CD1c-positive myeloid dendritic cell (primary cell): ENCODE measurements at regions not wholly inside any gene's neighbourhood (a gene's known extent, or its start where the extent isn't known, plus 50 kb on each side); places are given as distances from the start of the nearest gene placed in this dataset.
"Not testable (repeated sequence)": the region's sequence is repeated elsewhere in the genome, so short reads cannot be mapped to it uniquely, and the experiment has no call there.

Source experiments
- DNase-seq: peaks from one replicate; pipeline ENCODE4 v3.0.0-alpha.2; 2016; ENCODE audit errors: extremely low spot score

GRCh38 chrX:118257781-118258180 is 88.1 kb upstream of the WDR44 start:
- no peak for DNase-seq

GRCh38 chrX:118259213-118259612 is 86.7 kb upstream of the WDR44 start:
- DNase-seq, result no peak

- no peak for DNase-seq
Observed at GRCh38 chrX:118261151-118261550, 84.8 kb upstream of the WDR44 start.

- no peak for DNase-seq
Observed at GRCh38 chrX:118271775-118272174, 74.1 kb upstream of the WDR44 start.

GRCh38 chrX:118272242-118272641 is 73.7 kb upstream of the WDR44 start:
- no peak for DNase-seq

GRCh38 chrX:118286066-118286762 is 59.7 kb upstream of the WDR44 start:
- DNase-seq, result no peak

GRCh38 chrX:118295818-118296217 is 50.1 kb upstream of the WDR44 start:
- not testable (repeated sequence) for DNase-seq
